Effector memory CD8-positive, alpha-beta T cell (primary cell): ENCODE measurements at regions not wholly inside any gene's neighbourhood (a gene's known extent, or its start where the extent isn't known, plus 50 kb on each side); places are given as distances from the start of the nearest gene placed in this dataset.
"Not testable (repeated sequence)": the region's sequence is repeated elsewhere in the genome, so short reads cannot be mapped to it uniquely, and the experiment has no call there.

Experiments
- ATAC-seq: fragments of 150-1000 bp; cut with Tn5 transposase; replicated peaks from 2 replicates; pipeline ENCODE4 v1.10.0; 2021; ENCODE audit warnings: mild to moderate bottlenecking, moderate library complexity
- DNase-seq, 3 experiments: peaks; one replicate each; pipeline ENCODE4 v3.0.0; 2021
- H3K27ac Mint-ChIP-seq, 2 donors: one replicate each; pipeline ENCODE4 v1.8.0; 2022; ENCODE audit warnings: mild to moderate bottlenecking in 2 of 2, mixed read lengths in 2 of 2, moderate library complexity in 2 of 2
- H3K27me3 Mint-ChIP-seq, 2 donors: one replicate each; pipeline ENCODE4 v1.8.0; 2022; ENCODE audit warnings: mixed read lengths in 2 of 2
- H3K36me3 Mint-ChIP-seq: one replicate; pipeline ENCODE4 v1.8.0; 2022; ENCODE audit warnings: mild to moderate bottlenecking, moderate library complexity, mixed read lengths; ENCODE audit not compliant: insufficient read depth
- H3K4me1 Mint-ChIP-seq, 2 donors: one replicate each; pipeline ENCODE4 v1.8.0; 2022; ENCODE audit warnings: low read depth in 2 of 2, mixed read lengths in 2 of 2
- H3K4me3 Mint-ChIP-seq, 2 donors: one replicate each; pipeline ENCODE4 v1.8.0; 2022; ENCODE audit warnings: mild to moderate bottlenecking in 2 of 2, mixed read lengths in 2 of 2, moderate library complexity in 2 of 2
- H3K9me3 Mint-ChIP-seq, 2 donors: one replicate each; pipeline ENCODE4 v1.8.0; 2022; ENCODE audit warnings: mixed read lengths in 2 of 2

DNA sequence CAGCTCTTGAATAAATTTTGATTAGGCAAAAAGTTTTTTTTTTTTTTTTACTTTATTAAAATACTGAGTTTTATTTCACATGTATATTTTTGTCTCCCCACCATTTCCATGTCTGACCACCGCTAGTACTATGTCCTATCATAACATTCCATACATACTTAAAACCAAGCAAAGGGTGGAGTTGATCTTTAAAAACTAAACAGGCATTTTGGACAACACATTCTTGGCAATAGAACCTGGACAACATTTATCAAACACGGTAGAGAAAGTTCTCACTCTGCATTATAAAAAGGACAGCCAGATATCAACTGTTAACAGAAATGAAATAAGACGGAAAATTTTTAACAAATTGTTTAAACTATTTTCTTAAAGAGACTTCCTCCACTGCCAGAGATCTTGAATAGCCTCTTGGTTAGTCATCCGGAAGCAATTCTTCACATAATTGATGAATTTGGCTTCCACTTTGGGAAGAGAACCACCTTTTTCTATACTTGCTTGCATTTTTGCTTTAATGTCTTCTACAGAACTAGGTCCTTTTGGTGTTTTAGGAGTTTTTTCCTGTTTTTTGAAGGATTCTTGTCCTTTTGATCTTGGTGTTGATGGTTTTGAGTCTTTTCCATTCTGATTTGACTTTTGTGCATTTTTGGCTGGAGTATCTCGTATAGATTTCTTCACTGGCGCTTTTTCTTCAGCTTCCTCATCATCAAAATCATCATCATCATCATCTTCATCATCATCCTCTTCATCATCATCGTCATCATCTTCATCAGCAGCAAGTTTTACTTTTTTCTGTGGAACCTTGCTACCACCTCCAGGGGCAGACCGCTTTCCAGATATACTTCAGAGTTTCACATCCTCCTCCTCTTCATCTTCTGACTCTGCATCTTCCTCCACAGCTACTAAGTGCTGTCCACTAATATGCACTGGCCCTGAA is 58.7 kb downstream of the POU5F2 start:
- H3K36me3 Mint-ChIP-seq, H3K9me3 Mint-ChIP-seq, DNase-seq, H3K27ac Mint-ChIP-seq, H3K4me1 Mint-ChIP-seq, H3K4me3 Mint-ChIP-seq, ATAC-seq, H3K27me3 Mint-ChIP-seq: not testable (repeated sequence)

- Mint-ChIP-seq H3K4me3 (no peak overlapping the region), H3K36me3 (peaks cover 3% of the 10 kb centered on the region), H3K27ac (no peak overlapping the region), H3K4me1 (peaks cover 0 to 2% of the 10 kb centered on the region in 2 donors), H3K27me3 (no peaks in the 10 kb centered on the region), H3K9me3 (no peaks in the 10 kb centered on the region)
- DNase-seq = no peak
- ATAC-seq = no peak
Measured at GRCh38 chr5:93681432-93681831, 60.0 kb downstream of the POU5F2 start.

DNA sequence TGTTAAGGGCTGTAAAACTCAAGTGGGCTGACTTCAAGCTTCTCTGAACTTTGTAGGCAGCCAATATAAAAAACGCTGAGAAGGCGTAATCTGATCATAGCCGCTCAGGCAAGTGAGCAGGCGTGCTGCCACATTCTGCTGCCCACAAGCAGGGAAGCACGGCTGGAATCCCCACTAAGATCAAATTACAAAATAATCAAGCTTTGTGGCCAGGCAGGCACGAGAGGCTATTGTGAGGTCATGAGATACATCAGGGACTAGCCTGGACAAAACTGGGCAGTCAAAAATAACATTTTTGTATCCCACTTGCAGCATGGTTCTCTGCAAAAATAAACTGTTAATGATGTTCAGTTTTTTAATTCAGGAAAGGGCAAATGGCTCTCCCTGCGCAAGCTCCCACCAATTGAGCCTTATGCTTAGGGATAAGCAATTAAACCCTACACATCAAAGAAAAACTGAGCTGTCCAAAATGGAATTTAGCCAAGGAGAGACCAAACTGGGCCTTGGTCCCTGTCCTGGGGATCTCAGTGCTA is 64.0 kb downstream of the POU5F2 start:
- Mint-ChIP-seq H3K27ac (no peak overlapping the region), H3K27me3 (no peaks in the 10 kb centered on the region), H3K9me3 (no peaks in the 10 kb centered on the region), H3K36me3 (peaks cover under 1% of the 10 kb centered on the region), H3K4me3 (no peak overlapping the region), H3K4me1 (peaks cover 0 to 6% of the 10 kb centered on the region in 2 donors)
- ATAC-seq (no peak), DNase-seq (no peak)

- DNase-seq (no peak), ATAC-seq (no peak)
- Mint-ChIP-seq H3K4me1 (peaks cover 0 to 6% of the 10 kb centered on the region in 2 donors), H3K4me3 (no peak overlapping the region), H3K27me3 (no peaks in the 10 kb centered on the region), H3K9me3 (no peaks in the 10 kb centered on the region), H3K36me3 (peaks cover 3% of the 10 kb centered on the region), H3K27ac (no peak overlapping the region)
Measured at GRCh38 chr5:93676704-93677103, 64.7 kb downstream of the POU5F2 start.

DNA sequence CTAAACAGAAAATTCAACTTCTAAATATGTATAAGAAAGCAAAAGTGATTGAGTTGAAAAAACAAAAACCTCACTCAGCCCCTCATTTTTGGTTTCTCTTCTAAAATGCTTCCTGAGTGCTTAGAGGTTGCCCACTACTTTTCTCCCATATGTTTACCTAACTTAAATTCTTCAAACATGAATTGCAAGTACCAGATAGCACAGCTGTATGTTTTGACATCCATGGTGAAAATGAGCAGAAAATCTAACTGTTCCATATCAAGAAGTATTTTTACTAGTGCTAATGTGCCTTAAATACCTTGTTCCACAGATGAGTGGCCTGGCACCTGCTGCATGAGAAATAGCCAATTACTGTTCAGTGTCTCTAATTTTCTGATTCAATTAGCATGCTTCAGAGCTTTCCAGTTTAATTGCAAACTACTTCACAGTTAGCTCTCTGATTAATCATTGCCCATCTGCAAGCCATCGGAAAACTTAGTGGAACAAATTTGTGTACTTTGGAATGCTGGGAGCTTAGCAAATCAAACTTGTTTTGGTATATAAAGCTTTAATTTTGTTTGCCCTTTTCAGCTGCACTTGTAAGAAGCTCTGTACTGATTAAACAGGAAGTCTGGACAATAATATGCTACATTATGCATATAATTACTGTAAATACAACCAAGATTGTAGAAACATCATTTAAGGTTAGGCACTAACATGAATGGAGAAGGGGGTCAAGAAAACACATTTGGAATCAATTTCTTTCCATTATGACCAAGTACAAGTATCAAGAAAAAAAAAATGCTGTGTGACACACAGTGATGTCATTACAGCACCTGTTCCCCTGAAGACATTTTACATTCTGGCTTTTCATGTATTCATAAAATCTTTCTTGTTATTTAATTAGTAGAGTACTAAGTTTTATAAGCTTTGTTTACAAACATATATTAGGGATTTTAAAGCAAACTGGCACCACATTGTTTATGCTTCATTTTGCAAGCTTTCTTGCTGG is 65.6 kb downstream of the POU5F2 start:
- H3K36me3 Mint-ChIP-seq = peaks cover 3% of the 10 kb centered on the region
- no peaks in the 10 kb centered on the region for H3K27me3 Mint-ChIP-seq
- peaks cover 0 to 6% of the 10 kb centered on the region in 2 donors for H3K4me1 Mint-ChIP-seq
- no peaks in the 10 kb centered on the region for H3K9me3 Mint-ChIP-seq
- no peak overlapping the region for H3K4me3 Mint-ChIP-seq
- ATAC-seq = no peak
- H3K27ac Mint-ChIP-seq = peak overlapping the region in 1 of 2 donors; percentile 49
- no peak for DNase-seq

DNA sequence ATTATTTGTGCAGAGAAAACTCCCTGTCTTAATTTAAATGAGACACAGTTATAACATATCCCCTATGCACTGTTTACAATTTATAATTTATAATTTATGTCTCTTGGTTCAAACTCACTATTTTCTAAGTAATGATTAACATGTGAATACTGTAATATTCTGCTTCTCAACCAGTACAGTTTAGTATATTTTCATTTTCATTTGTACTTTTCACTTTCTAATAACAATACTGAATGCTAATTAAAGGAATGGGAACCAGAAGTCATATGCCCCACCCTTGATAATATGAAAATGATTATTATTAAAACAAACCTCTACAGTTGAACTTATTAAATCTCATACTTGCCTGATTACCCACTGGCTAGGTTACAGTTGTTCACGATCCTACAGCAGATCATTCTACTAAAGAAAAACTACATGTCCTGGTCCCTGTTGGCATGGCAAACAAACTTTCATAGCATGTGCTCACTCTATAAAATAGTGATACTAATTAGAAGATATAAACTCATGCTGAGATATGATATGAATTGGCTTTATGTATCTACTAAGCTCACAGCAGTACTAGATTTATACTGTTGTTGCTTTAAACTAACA is 66.4 kb downstream of the POU5F2 start:
- Mint-ChIP-seq H3K9me3 (no peaks in the 10 kb centered on the region), H3K27me3 (no peaks in the 10 kb centered on the region), H3K27ac (peak overlapping the region in 1 of 2 donors; percentile 49), H3K4me1 (peaks cover 0 to 9% of the 10 kb centered on the region in 2 donors), H3K36me3 (peaks cover 3% of the 10 kb centered on the region), H3K4me3 (no peak overlapping the region)
- DNase-seq = no peak
- no peak for ATAC-seq

- H3K27ac Mint-ChIP-seq = no peak overlapping the region
- ATAC-seq = no peak
- H3K36me3 Mint-ChIP-seq = peaks cover 3% of the 10 kb centered on the region
- no peak for DNase-seq
- no peak overlapping the region for H3K4me3 Mint-ChIP-seq
- H3K9me3 Mint-ChIP-seq = no peaks in the 10 kb centered on the region
- peaks cover 0 to 10% of the 10 kb centered on the region in 2 donors for H3K4me1 Mint-ChIP-seq
- H3K27me3 Mint-ChIP-seq = no peaks in the 10 kb centered on the region
Measured at GRCh38 chr5:93674138-93674537, 67.3 kb downstream of the POU5F2 start.

DNA sequence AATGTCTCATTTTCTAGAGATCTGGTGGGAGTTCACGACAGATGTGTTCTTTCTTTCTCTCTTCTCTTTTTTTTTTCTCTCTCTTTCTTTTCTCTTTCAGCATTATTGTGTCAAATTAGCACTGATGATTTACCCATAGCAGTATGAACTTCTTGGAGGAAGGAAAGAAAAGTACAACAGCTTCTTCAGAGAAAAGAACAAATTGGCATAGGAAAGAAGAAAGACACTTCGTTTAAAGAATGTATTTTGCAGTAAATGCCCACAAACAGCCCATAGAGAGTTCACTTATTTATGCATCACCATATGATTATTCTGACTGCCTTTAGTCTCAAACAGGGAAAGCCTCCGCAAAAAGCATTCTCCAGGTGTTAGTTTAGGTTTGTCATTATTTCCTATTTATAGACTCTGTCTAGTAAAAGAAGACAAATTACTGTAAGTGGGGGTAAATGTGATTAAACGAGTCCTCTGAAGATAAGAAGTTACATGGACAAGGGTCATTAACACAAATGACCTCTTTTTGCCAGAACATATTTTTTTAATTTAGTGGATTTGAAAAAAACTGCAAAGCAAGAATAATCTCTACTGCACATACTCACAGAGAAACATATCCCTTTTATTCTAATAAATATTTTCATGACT is 68.0 kb downstream of the POU5F2 start:
- H3K27ac Mint-ChIP-seq = no peak overlapping the region
- no peaks in the 10 kb centered on the region for H3K9me3 Mint-ChIP-seq
- ATAC-seq = no peak
- no peak overlapping the region for H3K4me3 Mint-ChIP-seq
- DNase-seq = no peak
- H3K4me1 Mint-ChIP-seq = peaks cover 0 to 10% of the 10 kb centered on the region in 2 donors
- no peaks in the 10 kb centered on the region for H3K27me3 Mint-ChIP-seq
- H3K36me3 Mint-ChIP-seq = peaks cover 3% of the 10 kb centered on the region

- Mint-ChIP-seq H3K9me3 (no peaks in the 10 kb centered on the region), H3K4me3 (no peak overlapping the region), H3K36me3 (no peaks in the 10 kb centered on the region), H3K27ac (no peak overlapping the region), H3K27me3 (no peaks in the 10 kb centered on the region), H3K4me1 (peaks cover 0 to 6% of the 10 kb centered on the region in 2 donors)
- no peak for ATAC-seq
- no peak for DNase-seq
Measured at GRCh38 chr5:93665648-93666047, 75.8 kb downstream of the POU5F2 start.

GRCh38 chr5:93660677-93661076 is 77.7 kb downstream of the NR2F1 start:
- DNase-seq = no peak
- Mint-ChIP-seq H3K27ac (no peak overlapping the region), H3K9me3 (no peaks in the 10 kb centered on the region), H3K27me3 (no peaks in the 10 kb centered on the region), H3K4me1 (peaks cover 0 to 6% of the 10 kb centered on the region in 2 donors), H3K36me3 (no peaks in the 10 kb centered on the region), H3K4me3 (no peak overlapping the region)
- ATAC-seq = no peak

GRCh38 chr5:93658044-93658443 is 75.0 kb downstream of the NR2F1 start:
- peaks cover 0 to 6% of the 10 kb centered on the region in 2 donors for H3K4me1 Mint-ChIP-seq
- H3K36me3 Mint-ChIP-seq = no peaks in the 10 kb centered on the region
- no peak for ATAC-seq
- no peaks in the 10 kb centered on the region for H3K9me3 Mint-ChIP-seq
- no peak overlapping the region for H3K27ac Mint-ChIP-seq
- no peak for DNase-seq
- H3K27me3 Mint-ChIP-seq = no peaks in the 10 kb centered on the region
- no peak overlapping the region for H3K4me3 Mint-ChIP-seq

DNA sequence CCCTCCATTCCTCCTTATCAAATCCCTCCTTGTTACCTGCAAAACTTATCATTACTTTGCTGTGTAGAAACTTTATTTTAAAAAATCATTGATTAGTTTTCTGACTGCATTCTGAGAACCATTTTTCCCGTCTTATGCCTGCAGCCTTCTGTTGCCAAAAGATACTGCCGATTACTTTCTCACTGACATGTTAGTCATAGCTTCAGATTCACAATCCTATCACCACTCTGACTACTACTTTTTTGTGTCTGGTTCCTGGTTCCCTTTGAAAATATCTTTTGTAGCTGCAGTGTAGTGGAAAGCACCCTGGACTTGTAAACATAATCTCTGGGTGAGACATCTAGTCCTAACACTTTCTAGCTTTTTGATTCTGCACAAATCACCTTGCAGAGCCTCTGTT is 71.7 kb downstream of the NR2F1 start:
- no peaks in the 10 kb centered on the region for H3K36me3 Mint-ChIP-seq
- ATAC-seq (no peak), DNase-seq (no peak)
- no peaks in the 10 kb centered on the region for H3K9me3 Mint-ChIP-seq
- no peak overlapping the region for H3K27ac Mint-ChIP-seq
- H3K4me3 Mint-ChIP-seq = no peak overlapping the region
- no peaks in the 10 kb centered on the region for H3K27me3 Mint-ChIP-seq
- H3K4me1 Mint-ChIP-seq = peaks cover 4 to 8% of the 10 kb centered on the region in 2 donors

GRCh38 chr5:93653716-93654115 is 70.7 kb downstream of the NR2F1 start:
- no peak overlapping the region for H3K27ac Mint-ChIP-seq
- ATAC-seq (no peak), DNase-seq (no peak)
- no peaks in the 10 kb centered on the region for H3K9me3 Mint-ChIP-seq
- H3K27me3 Mint-ChIP-seq = no peaks in the 10 kb centered on the region
- peaks cover 4 to 9% of the 10 kb centered on the region in 2 donors for H3K4me1 Mint-ChIP-seq
- H3K4me3 Mint-ChIP-seq = no peak overlapping the region
- no peaks in the 10 kb centered on the region for H3K36me3 Mint-ChIP-seq
